ENCODE measurements at regions not wholly inside any gene's neighbourhood (a gene's known extent, or its start where the extent isn't known, plus 50 kb on each side); places are given as distances from the start of the nearest gene placed in this dataset.
A peak's percentile ranks its signal among the peaks of the same experiment; 100 is the strongest.

DNA sequence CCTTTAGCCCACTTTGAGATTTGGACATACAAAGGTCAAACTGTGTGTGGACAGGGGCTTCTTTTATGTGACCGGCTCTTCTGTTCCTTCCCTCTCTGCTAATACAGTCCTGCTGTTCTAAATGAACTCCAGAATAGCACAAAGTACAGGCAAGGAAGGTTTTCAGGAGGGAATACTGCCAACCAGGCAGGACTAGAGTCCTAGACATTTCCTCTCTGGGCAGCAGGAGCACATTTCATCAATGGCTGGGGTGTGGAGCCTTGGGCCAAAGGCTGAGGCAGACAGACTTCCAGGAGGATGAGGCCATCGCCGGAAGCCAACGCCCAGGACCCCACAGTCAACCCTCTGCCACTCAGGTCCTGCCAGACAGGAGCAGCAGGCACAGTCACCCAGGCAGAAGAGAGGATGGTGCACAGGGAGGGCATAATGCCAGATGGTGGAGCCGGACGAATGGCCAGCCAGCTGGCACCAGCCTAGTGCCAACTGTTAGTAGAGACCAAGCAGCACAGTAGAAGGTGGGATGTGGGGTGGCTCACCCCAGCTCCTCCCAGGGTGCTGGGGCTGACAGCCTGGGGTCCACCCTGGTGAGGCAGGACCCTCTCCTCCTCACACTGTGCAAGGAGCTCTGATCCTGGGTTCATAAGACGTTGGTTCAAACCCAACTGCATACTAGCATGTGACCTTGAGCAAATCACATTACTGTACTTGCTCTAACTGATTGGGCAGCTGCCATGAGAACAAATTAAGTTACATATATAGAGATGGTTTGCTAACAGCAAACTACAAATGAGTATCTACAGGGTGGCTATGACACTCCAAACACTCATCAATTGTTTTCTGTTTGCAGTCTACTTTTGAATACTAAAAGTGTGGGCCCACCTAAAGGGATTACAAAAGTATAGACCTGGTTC is 410.7 kb downstream of the SIPA1L2 start:
- TF ChIP-seq, protein P1, sequence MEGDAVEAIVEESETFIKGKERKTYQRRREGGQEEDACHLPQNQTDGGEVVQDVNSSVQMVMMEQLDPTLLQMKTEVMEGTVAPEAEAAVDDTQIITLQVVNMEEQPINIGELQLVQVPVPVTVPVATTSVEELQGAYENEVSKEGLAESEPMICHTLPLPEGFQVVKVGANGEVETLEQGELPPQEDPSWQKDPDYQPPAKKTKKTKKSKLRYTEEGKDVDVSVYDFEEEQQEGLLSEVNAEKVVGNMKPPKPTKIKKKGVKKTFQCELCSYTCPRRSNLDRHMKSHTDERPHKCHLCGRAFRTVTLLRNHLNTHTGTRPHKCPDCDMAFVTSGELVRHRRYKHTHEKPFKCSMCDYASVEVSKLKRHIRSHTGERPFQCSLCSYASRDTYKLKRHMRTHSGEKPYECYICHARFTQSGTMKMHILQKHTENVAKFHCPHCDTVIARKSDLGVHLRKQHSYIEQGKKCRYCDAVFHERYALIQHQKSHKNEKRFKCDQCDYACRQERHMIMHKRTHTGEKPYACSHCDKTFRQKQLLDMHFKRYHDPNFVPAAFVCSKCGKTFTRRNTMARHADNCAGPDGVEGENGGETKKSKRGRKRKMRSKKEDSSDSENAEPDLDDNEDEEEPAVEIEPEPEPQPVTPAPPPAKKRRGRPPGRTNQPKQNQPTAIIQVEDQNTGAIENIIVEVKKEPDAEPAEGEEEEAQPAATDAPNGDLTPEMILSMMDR (IDR thresholded peaks at IDR 0.05) = no peak
- TF ChIP-seq ZFX (IDR thresholded peaks at IDR 0.05; ENCODE audit: borderline replicate concordance) = no peak

DNA sequence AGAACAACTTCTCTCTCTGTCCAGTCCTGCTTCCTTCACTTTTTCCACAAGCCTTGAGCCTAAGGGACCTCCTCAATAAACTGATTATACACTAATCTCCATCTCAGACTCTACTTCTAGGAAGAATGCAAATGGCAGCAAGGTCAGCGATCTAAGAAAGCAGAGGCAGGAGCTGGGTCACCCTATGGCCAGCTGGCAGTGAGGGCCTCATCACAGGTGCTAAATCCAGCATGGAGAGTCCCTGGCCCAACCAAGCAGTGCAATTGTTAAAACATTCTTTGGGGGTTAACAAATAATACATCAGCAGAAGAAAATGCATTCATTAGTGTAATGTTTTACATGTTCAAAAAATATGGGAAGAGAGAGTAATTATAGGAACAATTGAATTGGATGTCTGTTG is 416.0 kb downstream of the SIPA1L2 start:
- H3K27ac ChIP-seq = no peak overlapping the region
- no peak for TF ChIP-seq ZFX (IDR thresholded peaks at IDR 0.05; ENCODE audit: borderline replicate concordance)
- TF ChIP-seq, protein P1 (IDR thresholded peaks at IDR 0.05) = no peak

More for the DNA sequence above, 410.7 kb downstream of the SIPA1L2 start:
- H3K27ac ChIP-seq = no peak overlapping the region

DNA sequence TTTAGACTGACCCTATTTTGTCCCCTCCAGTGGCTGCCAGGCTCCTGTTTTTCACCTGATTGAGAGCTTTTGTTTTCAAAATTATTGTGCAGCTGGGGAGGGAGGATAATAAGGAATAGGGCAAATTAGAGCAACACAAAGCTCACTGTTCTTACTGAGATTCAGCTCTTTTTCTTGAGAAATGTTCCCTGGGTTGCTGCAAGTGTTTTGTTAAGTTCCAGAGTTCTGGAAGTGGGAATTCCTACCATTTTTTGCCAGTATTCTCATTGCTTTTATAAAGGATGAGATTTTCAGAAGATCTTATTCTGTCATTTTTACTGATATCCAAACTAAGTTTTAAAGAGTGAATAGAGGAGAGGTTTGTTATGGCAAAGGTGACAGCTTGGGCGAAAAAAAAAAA is 417.7 kb downstream of the SIPA1L2 start:
- no peak for TF ChIP-seq ZFX (IDR thresholded peaks at IDR 0.05; ENCODE audit: borderline replicate concordance)
- TF ChIP-seq, protein P1 (IDR thresholded peaks at IDR 0.05) = no peak
- H3K27ac ChIP-seq = no peak overlapping the region

DNA sequence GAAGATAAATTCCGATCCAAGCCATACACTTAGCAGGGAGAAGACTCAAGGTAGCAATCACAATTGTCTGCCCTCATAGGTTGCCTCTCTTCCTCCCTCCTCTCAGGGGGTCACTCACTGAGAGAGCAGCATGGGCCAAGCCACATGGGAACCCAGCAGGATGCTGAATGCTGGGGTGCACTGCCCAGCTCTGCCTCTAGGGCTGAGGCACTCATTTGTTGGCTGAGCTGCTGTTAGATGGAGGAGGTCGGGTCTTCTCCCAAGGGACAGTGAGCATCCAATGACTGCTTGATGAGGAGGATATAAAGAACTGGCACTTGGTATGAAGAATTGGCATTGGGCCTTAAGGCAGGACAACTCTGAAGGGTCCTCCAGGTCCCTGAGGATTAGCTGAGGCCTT is 418.8 kb downstream of the SIPA1L2 start:
- no peak for TF ChIP-seq ZFX (IDR thresholded peaks at IDR 0.05; ENCODE audit: borderline replicate concordance)
- TF ChIP-seq, protein P1 (IDR thresholded peaks at IDR 0.05) = peak; percentile 38
- H3K27ac ChIP-seq = no peak overlapping the region

DNA sequence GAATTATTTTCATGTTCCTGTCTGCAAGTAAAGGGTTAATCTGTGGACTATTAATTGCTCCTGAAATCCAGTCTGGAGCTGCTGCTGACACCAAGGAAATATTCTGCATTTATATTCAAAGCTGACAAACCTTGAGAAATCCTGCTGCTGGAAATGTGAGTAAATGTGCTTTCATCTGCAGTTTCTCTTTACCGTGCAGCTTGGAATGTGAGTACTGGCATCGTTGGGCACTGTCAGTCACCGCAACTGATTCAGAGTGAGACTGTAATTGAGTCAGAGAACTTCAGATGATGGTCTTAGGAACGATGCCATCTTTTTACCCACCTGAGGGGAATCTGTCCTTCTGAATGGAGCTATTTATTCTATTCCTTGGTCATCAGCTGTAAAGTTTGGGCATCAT is 420.6 kb downstream of the SIPA1L2 start:
- no peak overlapping the region for H3K27ac ChIP-seq
- TF ChIP-seq, protein P1 (IDR thresholded peaks at IDR 0.05) = no peak
- no peak for TF ChIP-seq ZFX (IDR thresholded peaks at IDR 0.05; ENCODE audit: borderline replicate concordance)

DNA sequence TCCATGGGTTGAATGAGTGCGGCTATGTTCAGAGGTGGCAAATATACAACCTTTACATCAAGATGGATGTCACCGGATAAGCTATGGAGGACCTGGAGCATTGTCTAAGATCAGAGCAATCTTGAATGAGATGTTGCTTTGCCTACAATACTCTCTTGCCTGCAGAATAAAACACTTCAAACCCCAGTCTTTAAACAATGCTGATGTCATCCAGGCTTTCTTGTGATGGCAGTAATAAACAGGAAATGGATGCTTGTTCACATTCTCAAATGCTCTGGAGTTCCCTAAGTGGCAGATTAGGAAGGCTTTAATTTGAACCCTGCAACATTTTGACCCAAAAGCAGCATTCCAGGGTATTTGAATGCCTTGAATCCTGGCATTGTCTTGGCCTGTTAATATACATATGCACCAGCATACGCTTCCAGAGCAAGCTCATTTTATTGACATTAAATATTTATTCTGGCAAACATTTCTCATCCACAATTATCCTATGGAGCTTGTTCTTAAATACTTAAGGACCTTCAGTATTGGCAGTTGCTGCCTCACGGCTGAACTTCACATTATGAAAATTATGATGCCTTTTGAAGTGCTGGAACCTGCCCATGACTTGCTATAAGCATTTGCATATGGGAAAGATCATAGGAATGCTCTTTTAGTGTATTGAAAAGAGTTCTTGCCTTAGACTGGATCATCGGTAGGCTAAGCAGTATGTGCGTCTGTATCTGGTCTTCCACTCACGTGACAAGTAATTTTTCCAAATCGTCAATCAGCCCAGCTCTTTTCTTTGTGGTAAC is 422.7 kb downstream of the SIPA1L2 start:
- TF ChIP-seq, protein P1 (IDR thresholded peaks at IDR 0.05) = no peak
- no peak for TF ChIP-seq ZFX (IDR thresholded peaks at IDR 0.05; ENCODE audit: borderline replicate concordance)

More for the DNA sequence above, 422.7 kb downstream of the SIPA1L2 start:
- peak overlapping the region; percentile 44 for H3K27ac ChIP-seq

Data from 22Rv1 (cell line).